SK-N-SH treated with all-trans-retinoic acid at 6 μM for 48 hours (cell line): ENCODE measurements at regions not wholly inside any gene's neighbourhood (a gene's known extent, or its start where the extent isn't known, plus 50 kb on each side); places are given as distances from the start of the nearest gene placed in this dataset.

Source experiments
- ATAC-seq: fragments of 200-7000 bp; cut with Tn5 transposase; 3 replicates; pipeline ENCODE4 v1.9.1; 2020; ENCODE audit warnings: mild to moderate bottlenecking, moderate library complexity
- ARNTL ChIP-seq: fragments of 450-650 bp; formaldehyde crosslinking; IDR thresholded peaks from 2 replicates; pipeline ENCODE4 v1.5.0; 2020; ENCODE audit warnings: low read depth, mild to moderate bottlenecking, moderate library complexity, borderline replicate concordance
- BACH2 ChIP-seq: fragments of 250-450 bp; sonication (Bioruptor Pico); IDR thresholded peaks from 2 replicates; pipeline ENCODE4 v1.9.0; 2021; ENCODE audit warnings: mild to moderate bottlenecking, borderline replicate concordance
- CREB5 ChIP-seq: fragments of 250-450 bp; sonication (Bioruptor Pico); IDR thresholded peaks from 2 replicates; pipeline ENCODE4 v1.5.1; 2020; ENCODE audit warnings: low read depth, mild to moderate bottlenecking, moderate library complexity
- CSDC2 ChIP-seq: fragments of 250-450 bp; sonication (Bioruptor Pico); IDR thresholded peaks from 2 replicates; pipeline ENCODE4 v1.5.0; 2020; ENCODE audit warnings: mild to moderate bottlenecking, moderate library complexity
- CSRNP3 ChIP-seq: fragments of 250-450 bp; sonication (Bioruptor Pico); IDR thresholded peaks from 2 replicates; pipeline ENCODE4 v1.5.1; 2021; ENCODE audit warnings: mild to moderate bottlenecking, moderate library complexity
- ESRRG ChIP-seq: fragments of 250-450 bp; sonication (Bioruptor Pico); IDR thresholded peaks from 2 replicates; pipeline ENCODE4 v1.6.1; 2021; ENCODE audit warnings: mild to moderate bottlenecking
- ISL1 ChIP-seq: fragments of 250-450 bp; sonication (Bioruptor Pico); IDR thresholded peaks from 2 replicates; pipeline ENCODE4 v2.1.2; 2022; ENCODE audit warnings: mild to moderate bottlenecking, moderate library complexity
- OSR1 ChIP-seq: fragments of 250-450 bp; sonication (Bioruptor Pico); IDR thresholded peaks from 2 replicates; pipeline ENCODE4 v1.8.0; 2022; ENCODE audit warnings: moderate library complexity, mild to moderate bottlenecking, inconsistent platforms
- PATZ1 ChIP-seq: fragments of 250-450 bp; sonication (Bioruptor Pico); IDR thresholded peaks from 2 replicates; pipeline ENCODE4 v1.8.0; 2020; ENCODE audit warnings: mild to moderate bottlenecking, moderate library complexity, borderline replicate concordance
- PPARA ChIP-seq: fragments of 250-450 bp; sonication (Bioruptor Pico); IDR thresholded peaks from 2 replicates; pipeline ENCODE4 v1.5.0; 2020; ENCODE audit warnings: mild to moderate bottlenecking, borderline replicate concordance
- RARB ChIP-seq: fragments of 250-450 bp; sonication (Bioruptor Pico); IDR thresholded peaks from 2 replicates; pipeline ENCODE4 v1.8.0; 2021; ENCODE audit warnings: mild to moderate bottlenecking, moderate library complexity
- SNAI2 ChIP-seq: fragments of 250-450 bp; sonication (Bioruptor Pico); IDR thresholded peaks from 2 replicates; pipeline ENCODE4 v1.5.0; 2020; ENCODE audit warnings: mild to moderate bottlenecking, moderate library complexity
- TCF4 ChIP-seq: fragments of 250-450 bp; sonication (Bioruptor Pico); IDR thresholded peaks from 2 replicates; pipeline ENCODE4 v1.8.0; 2021; ENCODE audit warnings: mild to moderate bottlenecking, moderate library complexity, borderline replicate concordance
- TOX ChIP-seq: fragments of 250-450 bp; sonication (Bioruptor Pico); IDR thresholded peaks from 2 replicates; pipeline ENCODE4 v1.8.0; 2021; ENCODE audit warnings: mild to moderate bottlenecking, moderate library complexity, borderline replicate concordance
- TSHZ2 ChIP-seq: fragments of 250-450 bp; sonication (Bioruptor Pico); IDR thresholded peaks from 2 replicates; pipeline ENCODE4 v1.5.0; 2020; ENCODE audit warnings: mild to moderate bottlenecking, moderate library complexity
- ZC3H10 ChIP-seq: fragments of 250-450 bp; sonication (Bioruptor Pico); IDR thresholded peaks from 2 replicates; pipeline ENCODE4 v1.5.1; 2021; ENCODE audit warnings: mild to moderate bottlenecking, moderate library complexity
- ZFP3 ChIP-seq: fragments of 250-450 bp; sonication (Bioruptor Pico); IDR thresholded peaks from 2 replicates; pipeline ENCODE4 v1.5.0; 2020; ENCODE audit warnings: mild to moderate bottlenecking, moderate library complexity
- ZFP30 ChIP-seq: fragments of 450-650 bp; formaldehyde crosslinking; IDR thresholded peaks from 2 replicates; pipeline ENCODE4 v1.5.0; 2022; ENCODE audit warnings: mild to moderate bottlenecking, moderate library complexity
- ZNF70 ChIP-seq: fragments of 450-650 bp; formaldehyde crosslinking; IDR thresholded peaks from 2 replicates; pipeline ENCODE4 v1.5.0; 2020; ENCODE audit warnings: mild to moderate bottlenecking, moderate library complexity
- ZNF8 ChIP-seq: fragments of 450-650 bp; formaldehyde crosslinking; IDR thresholded peaks from 2 replicates; pipeline ENCODE4 v1.5.0; 2020; ENCODE audit warnings: mild to moderate bottlenecking, moderate library complexity

GRCh38 chr9:108654566-108654965, 201.2 kb downstream of the ACTL7B start:
- no peak for ATAC-seq
- TF ChIP-seq PPARA (CRISPR knock-in tag) (no peak), TSHZ2 (no peak), TOX (CRISPR knock-in tag) (no peak), RARB (no peak), ARNTL (CRISPR knock-in tag) (no peak), PATZ1 (CRISPR knock-in tag) (no peak), BACH2 (CRISPR knock-in tag) (no peak), OSR1 (CRISPR knock-in tag) (no peak), ISL1 (CRISPR knock-in tag) (no peak), SNAI2 (no peak), ZFP3 (no peak), ZNF70 (no peak)

- no peak for TF ChIP-seq CSRNP3 (CRISPR knock-in tag)
- no peak for TF ChIP-seq ZFP3
- TF ChIP-seq ZC3H10 (CRISPR knock-in tag) = no peak
- TF ChIP-seq TOX (CRISPR knock-in tag) = no peak
- no peak for TF ChIP-seq RARB
- no peak for ATAC-seq
These were observed 202.9 kb downstream of the ACTL7B start for GRCh38 chr9:108652851-108653250.

GRCh38 chr9:108650826-108651225, 205.0 kb downstream of the ACTL7B start:
- TF ChIP-seq ZC3H10 (CRISPR knock-in tag) = no peak
- no peak for TF ChIP-seq TOX (CRISPR knock-in tag)
- TF ChIP-seq SNAI2 = no peak
- TF ChIP-seq PPARA (CRISPR knock-in tag) = no peak
- no peak for TF ChIP-seq RARB
- TF ChIP-seq TCF4 (CRISPR knock-in tag) = no peak
- no peak for TF ChIP-seq CREB5 (CRISPR knock-in tag)
- TF ChIP-seq ZNF8 (CRISPR knock-in tag) = no peak
- no peak for TF ChIP-seq ZFP30
- TF ChIP-seq CSDC2 (CRISPR knock-in tag) = no peak
- TF ChIP-seq ZNF70 = no peak
- TF ChIP-seq PATZ1 (CRISPR knock-in tag) = no peak
- no peak for TF ChIP-seq ESRRG (CRISPR knock-in tag)
- no peak for TF ChIP-seq BACH2 (CRISPR knock-in tag)
- no peak for TF ChIP-seq CSRNP3 (CRISPR knock-in tag)
- ATAC-seq = no peak
